ENCODE measurements at regions not wholly inside any gene's neighbourhood (a gene's known extent, or its start where the extent isn't known, plus 50 kb on each side); places are given as distances from the start of the nearest gene placed in this dataset.

DNA sequence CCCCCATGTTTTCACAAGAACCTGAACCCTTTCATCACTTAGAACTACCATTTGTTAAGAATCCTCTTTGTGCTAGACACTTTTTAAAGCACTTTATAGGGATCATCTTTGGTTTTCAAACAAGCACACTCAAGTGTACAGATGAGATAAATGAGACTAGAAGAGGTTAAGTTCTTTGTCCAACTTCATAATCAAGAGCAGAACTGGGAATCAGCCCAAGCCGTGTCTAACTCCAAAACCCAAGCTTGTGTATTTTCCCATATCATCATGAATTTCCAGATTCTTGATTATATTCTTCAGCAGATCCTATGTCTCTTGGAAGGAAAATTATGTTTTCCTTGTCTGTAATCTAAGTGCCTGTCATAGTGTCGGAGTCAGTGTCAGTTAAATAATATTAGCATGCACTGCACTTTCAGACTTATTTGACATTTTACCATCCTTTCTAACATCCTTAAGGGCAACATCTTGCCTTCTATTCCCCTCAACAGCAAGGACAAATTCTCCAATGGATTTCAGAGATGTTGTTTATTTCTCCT, 123.0 kb upstream of the SETBP1 start:
- TF ChIP-seq, protein P1, sequence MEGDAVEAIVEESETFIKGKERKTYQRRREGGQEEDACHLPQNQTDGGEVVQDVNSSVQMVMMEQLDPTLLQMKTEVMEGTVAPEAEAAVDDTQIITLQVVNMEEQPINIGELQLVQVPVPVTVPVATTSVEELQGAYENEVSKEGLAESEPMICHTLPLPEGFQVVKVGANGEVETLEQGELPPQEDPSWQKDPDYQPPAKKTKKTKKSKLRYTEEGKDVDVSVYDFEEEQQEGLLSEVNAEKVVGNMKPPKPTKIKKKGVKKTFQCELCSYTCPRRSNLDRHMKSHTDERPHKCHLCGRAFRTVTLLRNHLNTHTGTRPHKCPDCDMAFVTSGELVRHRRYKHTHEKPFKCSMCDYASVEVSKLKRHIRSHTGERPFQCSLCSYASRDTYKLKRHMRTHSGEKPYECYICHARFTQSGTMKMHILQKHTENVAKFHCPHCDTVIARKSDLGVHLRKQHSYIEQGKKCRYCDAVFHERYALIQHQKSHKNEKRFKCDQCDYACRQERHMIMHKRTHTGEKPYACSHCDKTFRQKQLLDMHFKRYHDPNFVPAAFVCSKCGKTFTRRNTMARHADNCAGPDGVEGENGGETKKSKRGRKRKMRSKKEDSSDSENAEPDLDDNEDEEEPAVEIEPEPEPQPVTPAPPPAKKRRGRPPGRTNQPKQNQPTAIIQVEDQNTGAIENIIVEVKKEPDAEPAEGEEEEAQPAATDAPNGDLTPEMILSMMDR (IDR thresholded peaks at IDR 0.05), result no peak
- Mint-ChIP-seq H3K4me3 (ENCODE audit: unreplicated experiment) (no peak overlapping the region), H3K4me1 (ENCODE audit: low read depth) (peaks cover 3% of the 10 kb centered on the region), H3K36me3 (ENCODE audit: low read depth) (no peaks in the 10 kb centered on the region), H3K9me3 (ENCODE audit: low read depth) (no peaks in the 10 kb centered on the region), H3K27me3 (ENCODE audit: low read depth) (no peaks in the 10 kb centered on the region), H3K27ac (ENCODE audit: unreplicated experiment) (no peak overlapping the region)
- no peak for DNase-seq (ENCODE audit: low spot score)

DNA sequence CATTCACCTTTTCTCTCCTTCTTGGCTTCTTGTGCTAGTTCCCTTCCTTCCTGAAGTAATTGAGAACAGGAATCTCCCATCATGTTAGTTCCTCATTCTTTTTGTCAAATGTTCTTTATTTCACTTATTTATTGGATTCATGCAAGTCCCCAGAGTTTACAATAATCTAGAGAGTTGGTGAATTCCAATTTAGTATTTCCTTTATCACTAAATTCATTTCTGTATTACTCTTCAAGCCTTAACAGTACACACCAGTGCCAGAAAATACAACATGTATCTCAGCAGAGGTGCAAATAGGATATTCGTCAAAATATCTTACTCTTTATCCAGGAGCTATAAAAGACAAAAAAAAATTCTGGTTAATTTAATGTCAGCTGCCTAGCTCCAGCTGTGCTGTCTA, 121.9 kb upstream of the SETBP1 start:
- Mint-ChIP-seq H3K4me1 (ENCODE audit: low read depth) (peaks cover 3% of the 10 kb centered on the region), H3K9me3 (ENCODE audit: low read depth) (no peaks in the 10 kb centered on the region), H3K36me3 (ENCODE audit: low read depth) (no peaks in the 10 kb centered on the region), H3K27ac (ENCODE audit: unreplicated experiment) (no peak overlapping the region), H3K27me3 (ENCODE audit: low read depth) (no peaks in the 10 kb centered on the region), H3K4me3 (ENCODE audit: unreplicated experiment) (no peak overlapping the region)
- TF ChIP-seq, protein P1 (IDR thresholded peaks at IDR 0.05), result no peak
- no peak for DNase-seq (ENCODE audit: low spot score)

DNA sequence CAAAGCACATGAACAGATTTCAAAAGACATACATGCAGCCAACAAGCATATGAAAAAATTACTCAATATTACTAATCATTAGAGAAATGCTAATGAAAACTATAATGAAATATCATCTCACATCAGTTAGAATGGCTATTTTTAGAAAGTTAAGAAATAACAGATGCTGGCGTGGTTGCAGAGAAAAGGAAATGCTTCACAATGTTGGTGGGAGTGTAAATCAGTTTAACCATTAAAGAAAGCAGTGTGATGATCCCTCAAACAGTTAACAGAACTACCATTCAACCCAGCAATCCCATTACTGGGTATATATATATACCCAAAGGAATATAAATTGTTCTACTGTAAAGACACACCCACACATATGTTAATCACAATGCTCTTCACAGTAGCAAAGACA, 117.7 kb upstream of the SETBP1 start:
- Mint-ChIP-seq H3K4me3 (ENCODE audit: unreplicated experiment) (no peak overlapping the region), H3K27ac (ENCODE audit: unreplicated experiment) (no peak overlapping the region), H3K4me1 (ENCODE audit: low read depth) (peaks cover 3% of the 10 kb centered on the region), H3K27me3 (ENCODE audit: low read depth) (no peaks in the 10 kb centered on the region), H3K36me3 (ENCODE audit: low read depth) (no peaks in the 10 kb centered on the region), H3K9me3 (ENCODE audit: low read depth) (no peaks in the 10 kb centered on the region)
- TF ChIP-seq, protein P1 (IDR thresholded peaks at IDR 0.05), result no peak
- no peak for DNase-seq (ENCODE audit: low spot score)

DNA sequence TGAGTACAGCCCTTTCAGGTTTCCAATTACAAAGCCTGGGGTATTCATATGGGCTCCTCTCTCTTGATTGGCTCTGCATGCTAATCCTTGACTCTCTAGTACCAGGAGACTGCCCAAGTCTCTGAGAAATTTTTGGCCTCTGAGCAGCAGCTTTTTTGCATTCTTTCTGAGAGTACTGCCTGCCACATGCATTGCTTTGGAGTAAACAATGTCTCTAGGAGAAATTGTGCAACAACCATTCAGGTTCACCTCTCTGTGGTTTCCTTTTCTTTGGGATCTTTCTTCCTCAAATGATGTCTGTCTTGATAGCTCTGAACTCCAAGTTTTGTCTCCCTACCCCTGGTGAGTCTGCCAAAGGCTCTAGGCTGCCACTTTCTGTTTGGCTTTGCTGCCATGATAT, 115.8 kb upstream of the SETBP1 start:
- DNase-seq (ENCODE audit: low spot score), result no peak
- Mint-ChIP-seq H3K27me3 (ENCODE audit: low read depth) (no peaks in the 10 kb centered on the region), H3K9me3 (ENCODE audit: low read depth) (no peaks in the 10 kb centered on the region), H3K4me3 (ENCODE audit: unreplicated experiment) (no peak overlapping the region), H3K36me3 (ENCODE audit: low read depth) (no peaks in the 10 kb centered on the region), H3K27ac (ENCODE audit: unreplicated experiment) (no peak overlapping the region), H3K4me1 (ENCODE audit: low read depth) (no peaks in the 10 kb centered on the region)
- TF ChIP-seq, protein P1 (IDR thresholded peaks at IDR 0.05), result no peak

DNA sequence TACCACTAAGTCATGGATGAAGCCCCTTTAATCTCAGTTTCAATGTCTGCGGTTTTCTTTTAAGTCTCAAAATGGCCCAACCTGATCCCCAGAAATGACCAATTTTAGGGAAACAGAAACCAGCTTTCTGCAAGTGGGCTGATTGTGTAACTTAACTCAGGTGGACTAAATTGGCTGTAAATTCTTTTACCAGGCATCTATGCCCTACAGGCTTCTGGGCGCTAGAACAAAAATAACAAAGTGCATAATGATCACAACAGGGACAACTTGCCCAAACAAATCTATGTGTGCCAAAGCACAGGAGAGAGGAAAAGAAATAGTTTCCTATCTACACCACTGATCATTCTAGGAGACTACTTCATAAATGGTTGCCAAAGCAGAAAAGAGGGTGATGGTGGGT, 112.3 kb upstream of the SETBP1 start:
- Mint-ChIP-seq H3K4me3 (ENCODE audit: unreplicated experiment) (no peak overlapping the region), H3K27me3 (ENCODE audit: low read depth) (no peaks in the 10 kb centered on the region), H3K27ac (ENCODE audit: unreplicated experiment) (no peak overlapping the region), H3K9me3 (ENCODE audit: low read depth) (no peaks in the 10 kb centered on the region), H3K4me1 (ENCODE audit: low read depth) (peaks cover 4% of the 10 kb centered on the region), H3K36me3 (ENCODE audit: low read depth) (no peaks in the 10 kb centered on the region)
- no peak for DNase-seq (ENCODE audit: low spot score)
- TF ChIP-seq, protein P1 (IDR thresholded peaks at IDR 0.05), result no peak

Measured in chondrocyte (in vitro differentiated cells).